HepG2 (cell line): ENCODE measurements at regions not wholly inside any gene's neighbourhood (a gene's known extent, or its start where the extent isn't known, plus 50 kb on each side); places are given as distances from the start of the nearest gene placed in this dataset.

Source experiments
- ATAC-seq: fragments of 200-7000 bp; cut with Tn5 transposase; 3 replicates; pipeline ENCODE4 v1.9.1; 2020; ENCODE audit warnings: mild to moderate bottlenecking, moderate library complexity
- BruUV-seq: library from RNA; stranded (reverse); fragments of 400-500 nt; replicated peaks from 2 replicates; lab custom pipeline; 2021; lab: Mats Ljungman, UMichigan
- CTCF ChIA-PET: fragments of 300-600 bp; formaldehyde crosslinking; extraction: SDS; loops from one replicate; lab custom pipeline; 2021; ENCODE audit warnings: low total read pairs, inconsistent platforms, low intra/inter-chr PET ratio; lab: Yijun Ruan, JAX
- POLR2A ChIA-PET: fragments of 350-600 bp; sonication (Branson Sonifier 250); formaldehyde crosslinking; loops from one replicate; lab custom pipeline; 2020; ENCODE audit warnings: antibody characterized with exemption, inconsistent platforms; lab: Yijun Ruan, JAX
- DNase-seq: peaks from one replicate; pipeline ENCODE4 v3.0.0-alpha.2; 2015; ENCODE audit warnings: low spot score
- FAIRE-seq: peaks from 3 replicates; lab custom pipeline; 2011; peaks lifted over from hg19 to GRCh38; lab: Jason Lieb, UNC
- H2AFZ ChIP-seq: one replicate; pipeline ENCODE4 v1.6.1; 2011; ENCODE audit warnings: low read length, inconsistent platforms
- H3K27ac ChIP-seq: fragments of 300-600 bp; 3 replicates; pipeline ENCODE4 v1.8.0; 2011; ENCODE audit warnings: mixed run types, mild to moderate bottlenecking, mixed read lengths, low read length, inconsistent platforms; ENCODE audit not compliant: insufficient read depth; ENCODE audit errors: extremely low read length
- H3K27me3 ChIP-seq, 2 experiments: fragments of 200-600 bp in 1 of 2; 2 replicates in 1 of 2; 3 replicates in 1 of 2; pipeline versions ENCODE4 v1.6.0 to v1.8.0; 2011; ENCODE audit warnings: low read length in 2 of 2, mild to moderate bottlenecking in 2 of 2, moderate library complexity in 2 of 2, inconsistent platforms in 1 of 2; ENCODE audit not compliant: insufficient read depth in 2 of 2, control insufficient read depth in 1 of 2
- H3K36me3 ChIP-seq, 2 experiments: fragments of 200-600 bp in 1 of 2; replicated peaks in 1 of 2; 2 replicates in 1 of 2; 3 replicates in 1 of 2; pipeline versions ENCODE4 v1.5.1 to v1.8.0; 2011; ENCODE audit warnings: low read length in 2 of 2, inconsistent platforms in 1 of 2; ENCODE audit not compliant: insufficient read depth in 2 of 2, control insufficient read depth in 1 of 2
- H3K4me1 ChIP-seq: 2 replicates; pipeline ENCODE4 v1.5.1; 2012; ENCODE audit warnings: low read length, inconsistent platforms; ENCODE audit not compliant: insufficient read depth
- H3K4me2 ChIP-seq: 2 replicates; pipeline ENCODE4 v1.6.0; 2011; ENCODE audit warnings: low read depth, low read length, inconsistent platforms
- H3K4me3 ChIP-seq, 3 experiments: fragments of 200-600 bp in 1 of 3; sonication (generic), shearing (Covaris generic) in 1 of 3; replicated peaks in 1 of 3; 2 replicates each; pipeline ENCODE4 v1.5.1; 2011 to 2016; ENCODE audit warnings: low read length in 3 of 3, inconsistent platforms in 2 of 3, low read depth in 2 of 3, mild to moderate bottlenecking in 2 of 3, control low read depth in 1 of 3, mixed read lengths in 1 of 3; ENCODE audit not compliant: insufficient read depth in 1 of 3
- H3K79me2 ChIP-seq: one replicate; pipeline ENCODE4 v1.6.1; 2011; ENCODE audit warnings: low read length, inconsistent platforms; ENCODE audit not compliant: insufficient read depth
- H3K9ac ChIP-seq: 2 replicates; pipeline ENCODE4 v1.6.0; 2011; ENCODE audit warnings: mild to moderate bottlenecking, low read depth, low read length, inconsistent platforms; ENCODE audit not compliant: insufficient read depth
- H3K9me3 ChIP-seq: 2 replicates; pipeline ENCODE4 v1.5.1; 2012; ENCODE audit warnings: mild to moderate bottlenecking, low read length
- H4K20me1 ChIP-seq: 2 replicates; pipeline ENCODE4 v1.6.0; 2011; ENCODE audit warnings: inconsistent platforms, mild to moderate bottlenecking, low read length, moderate library complexity; ENCODE audit not compliant: insufficient read depth
- CCAR2 ChIP-seq: fragments of 200-400 bp; formaldehyde crosslinking; optimal IDR thresholded peaks from 2 replicates; pipeline ENCODE3; 2018; ENCODE audit warnings: low read depth, mild to moderate bottlenecking, low read length, moderate library complexity
- MTF2 ChIP-seq: sonication (generic); formaldehyde crosslinking; IDR thresholded peaks from 2 replicates; pipeline ENCODE4 v1.5.0; 2020; ENCODE audit warnings: missing genetic modification reagents, borderline replicate concordance
- SALL1 ChIP-seq: sonication (generic); formaldehyde crosslinking; IDR thresholded peaks from 2 replicates; pipeline ENCODE4 v1.8.0; 2022; ENCODE audit warnings: mild to moderate bottlenecking, missing genetic modification reagents
- ZNF230 ChIP-seq: sonication (generic); formaldehyde crosslinking; IDR thresholded peaks from 2 replicates; pipeline ENCODE4 v1.4.0; 2020; ENCODE audit warnings: mild to moderate bottlenecking, missing genetic modification reagents
- WGBS: methylation state at CpG from one replicate; pipeline ENCODE4 v1.1.6; 2017; ENCODE audit warnings: low lambda C conversion rate; 5-methylcytosine and 5-hydroxymethylcytosine counted together
- in situ Hi-C: cut with HindIII; loops from 2 replicates; pipeline ENCODE4 v1.10.0; 2017; ENCODE audit warnings: low pct_unique_long_range_greater_than_20kb; ENCODE audit not compliant: extremely low pct_ligation_motif_present
- intact Hi-C: fragments of 100-400 bp; cut with micrococcal nuclease; formaldehyde crosslinking; loops from one replicate; pipeline ENCODE4 v1.10.0; 2022; ENCODE audit not compliant: unreplicated experiment
- TF ChIP-seq, protein P1 (sequence below): sonication (generic); formaldehyde crosslinking; IDR thresholded peaks from 2 replicates; pipeline ENCODE4 v1.8.1; 2022; ENCODE audit warnings: low read depth, mild to moderate bottlenecking, missing genetic modification reagents
- TF ChIP-seq, protein P2 (sequence below): sonication (generic); formaldehyde crosslinking; IDR thresholded peaks from 2 replicates; pipeline ENCODE4 v1.4.0; 2020; ENCODE audit warnings: missing genetic modification reagents, borderline replicate concordance

GRCh38 chr3:157626817-157627216, 123.6 kb upstream of the VEPH1 start (continued):
- TF ChIP-seq, protein P1, sequence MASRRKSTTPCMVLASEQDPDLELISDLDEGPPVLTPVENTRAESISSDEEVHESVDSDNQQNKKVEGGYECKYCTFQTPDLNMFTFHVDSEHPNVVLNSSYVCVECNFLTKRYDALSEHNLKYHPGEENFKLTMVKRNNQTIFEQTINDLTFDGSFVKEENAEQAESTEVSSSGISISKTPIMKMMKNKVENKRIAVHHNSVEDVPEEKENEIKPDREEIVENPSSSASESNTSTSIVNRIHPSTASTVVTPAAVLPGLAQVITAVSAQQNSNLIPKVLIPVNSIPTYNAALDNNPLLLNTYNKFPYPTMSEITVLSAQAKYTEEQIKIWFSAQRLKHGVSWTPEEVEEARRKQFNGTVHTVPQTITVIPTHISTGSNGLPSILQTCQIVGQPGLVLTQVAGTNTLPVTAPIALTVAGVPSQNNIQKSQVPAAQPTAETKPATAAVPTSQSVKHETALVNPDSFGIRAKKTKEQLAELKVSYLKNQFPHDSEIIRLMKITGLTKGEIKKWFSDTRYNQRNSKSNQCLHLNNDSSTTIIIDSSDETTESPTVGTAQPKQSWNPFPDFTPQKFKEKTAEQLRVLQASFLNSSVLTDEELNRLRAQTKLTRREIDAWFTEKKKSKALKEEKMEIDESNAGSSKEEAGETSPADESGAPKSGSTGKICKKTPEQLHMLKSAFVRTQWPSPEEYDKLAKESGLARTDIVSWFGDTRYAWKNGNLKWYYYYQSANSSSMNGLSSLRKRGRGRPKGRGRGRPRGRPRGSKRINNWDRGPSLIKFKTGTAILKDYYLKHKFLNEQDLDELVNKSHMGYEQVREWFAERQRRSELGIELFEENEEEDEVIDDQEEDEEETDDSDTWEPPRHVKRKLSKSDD (CRISPR knock-in tag): no peak
- TF ChIP-seq, protein P2, sequence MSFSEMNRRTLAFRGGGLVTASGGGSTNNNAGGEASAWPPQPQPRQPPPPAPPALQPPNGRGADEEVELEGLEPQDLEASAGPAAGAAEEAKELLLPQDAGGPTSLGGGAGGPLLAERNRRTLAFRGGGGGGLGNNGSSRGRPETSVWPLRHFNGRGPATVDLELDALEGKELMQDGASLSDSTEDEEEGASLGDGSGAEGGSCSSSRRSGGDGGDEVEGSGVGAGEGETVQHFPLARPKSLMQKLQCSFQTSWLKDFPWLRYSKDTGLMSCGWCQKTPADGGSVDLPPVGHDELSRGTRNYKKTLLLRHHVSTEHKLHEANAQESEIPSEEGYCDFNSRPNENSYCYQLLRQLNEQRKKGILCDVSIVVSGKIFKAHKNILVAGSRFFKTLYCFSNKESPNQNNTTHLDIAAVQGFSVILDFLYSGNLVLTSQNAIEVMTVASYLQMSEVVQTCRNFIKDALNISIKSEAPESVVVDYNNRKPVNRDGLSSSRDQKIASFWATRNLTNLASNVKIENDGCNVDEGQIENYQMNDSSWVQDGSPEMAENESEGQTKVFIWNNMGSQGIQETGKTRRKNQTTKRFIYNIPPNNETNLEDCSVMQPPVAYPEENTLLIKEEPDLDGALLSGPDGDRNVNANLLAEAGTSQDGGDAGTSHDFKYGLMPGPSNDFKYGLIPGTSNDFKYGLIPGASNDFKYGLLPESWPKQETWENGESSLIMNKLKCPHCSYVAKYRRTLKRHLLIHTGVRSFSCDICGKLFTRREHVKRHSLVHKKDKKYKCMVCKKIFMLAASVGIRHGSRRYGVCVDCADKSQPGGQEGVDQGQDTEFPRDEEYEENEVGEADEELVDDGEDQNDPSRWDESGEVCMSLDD (CRISPR knock-in tag): no peak
- TF ChIP-seq ZNF230 (CRISPR knock-in tag) (no peak), MTF2 (CRISPR knock-in tag) (no peak), SALL1 (CRISPR knock-in tag) (no peak)

DNA sequence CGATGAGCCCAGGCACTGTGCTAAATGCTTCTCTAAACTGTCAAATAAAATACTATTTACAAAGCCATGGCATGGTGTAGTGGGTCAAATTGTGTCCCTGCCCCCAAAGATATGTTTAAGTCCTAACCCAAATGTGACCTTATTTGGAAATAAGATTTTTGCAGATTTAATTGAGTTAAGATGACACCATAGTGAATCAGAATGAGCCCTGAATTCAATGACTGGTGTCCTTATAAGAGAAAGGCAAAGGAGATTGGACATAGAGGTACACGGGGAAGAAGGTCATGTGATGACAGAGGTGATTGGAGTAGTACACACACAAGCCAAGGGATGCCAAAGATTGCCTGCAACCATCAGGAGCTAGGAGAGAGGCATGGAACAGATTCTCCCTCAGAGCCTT, 121.6 kb upstream of the VEPH1 start:
- no peak overlapping the region for H3K9ac ChIP-seq
- CTCF ChIA-PET: no interaction called here
- FAIRE-seq: no peak

More for the DNA sequence above, 121.6 kb upstream of the VEPH1 start:
- in situ Hi-C loops (loop anchor here (25.0 kb wide), 1 partner anchor 912 kb away; no protein-coding TSS in a partner anchor), intact Hi-C loops (no loop called here)
- BruUV-seq: no TSS peak
- DNase-seq (no peak), ATAC-seq (no peak)
- H3K9me3 ChIP-seq: no peaks in the 10 kb centered on the region
- no peaks in the 10 kb centered on the region for H3K79me2 ChIP-seq
- H3K4me3 ChIP-seq: no peak overlapping the region
- H3K4me2 ChIP-seq: no peak overlapping the region
- H3K36me3 ChIP-seq: no peaks in the 10 kb centered on the region
- WGBS: 4% methylated on average over 2 of the region's 2 CpGs
- POLR2A ChIA-PET: no interaction called here
- H4K20me1 ChIP-seq: no peaks in the 10 kb centered on the region
- H3K4me1 ChIP-seq: no peaks in the 10 kb centered on the region
- no peak for TF ChIP-seq CCAR2
- H3K27me3 ChIP-seq: no peaks in the 10 kb centered on the region; a peak in 2 of 5 replicates
- no peak overlapping the region for H2AFZ ChIP-seq
- H3K27ac ChIP-seq: no peak overlapping the region
